ENCODE measurements at regions not wholly inside any gene's neighbourhood (a gene's known extent, or its start where the extent isn't known, plus 50 kb on each side); places are given as distances from the start of the nearest gene placed in this dataset.
A peak's percentile ranks its signal among the peaks of the same experiment; 100 is the strongest.

GRCh38 chr11:112553205-112553731 lies 292.6 kb upstream of the PLET1 start:
- Histone ChIP-seq H3K9me3 (ENCODE audit: control insufficient read depth in 1 of 2, low read length in 2 of 2) (no peaks in the 10 kb centered on the region), H3K27ac (ENCODE audit: low read depth, low read length) (no peak overlapping the region), H3K27me3 (ENCODE audit: insufficient read depth, low read length) (no peaks in the 10 kb centered on the region), H3K4me3 (ENCODE audit: low read length in 2 of 2) (no peak overlapping the region), H3K36me3 (ENCODE audit: insufficient read depth, low read length) (no peaks in the 10 kb centered on the region), H3K4me1 (ENCODE audit: insufficient read depth, low read length) (no peaks in the 10 kb centered on the region)
- POLR2A ChIA-PET (ENCODE audit: partially characterized antibody): interaction anchor here (1.2 kb wide), 1 partner anchor 30 kb away, joined by 3 read pairs; no protein-coding TSS in a partner anchor
- DNase-seq: no peak
- Mint-ChIP-seq H3K4me3 (no peak overlapping the region), H3K4me1 (peaks cover 0 to 6% (median 2%) of the 10 kb centered on the region in 4 donors), H3K27ac (no peak overlapping the region), H3K9me3 (peaks cover 0 to 2% (median 0%) of the 10 kb centered on the region in 8 donors), H3K27me3 (peaks cover 3 to 4% of the 10 kb centered on the region in 2 donors), H3K36me3 (no peaks in the 10 kb centered on the region)
- CTCF ChIA-PET (ENCODE audit: partially characterized antibody): interaction anchor here (0.9 to 6.4 kb wide), 6 partner anchors 11 to 271 kb away, joined by 4 to 78 read pairs (median 11); no protein-coding TSS in a partner anchor
- intact Hi-C loops (cut with micrococcal nuclease): no loop called here

- Mint-ChIP-seq H3K4me3 (no peak overlapping the region), H3K27ac (no peak overlapping the region), H3K36me3 (no peaks in the 10 kb centered on the region), H3K27me3 (peaks cover 3 to 4% of the 10 kb centered on the region in 2 donors), H3K4me1 (peaks cover 0 to 6% (median 2%) of the 10 kb centered on the region in 4 donors), H3K9me3 (peaks cover 0 to 2% (median 0%) of the 10 kb centered on the region in 8 donors)
- CTCF ChIA-PET (ENCODE audit: partially characterized antibody): interaction anchor here (0.8 to 6.4 kb wide), 22 partner anchors 9 to 735 kb away, joined by 3 to 78 read pairs (median 10); no protein-coding TSS in a partner anchor
- H3K27me3 ChIP-seq (ENCODE audit: insufficient read depth, low read length): no peaks in the 10 kb centered on the region
- no peak overlapping the region for H3K4me3 ChIP-seq (ENCODE audit: low read length in 2 of 2)
- H3K36me3 ChIP-seq (ENCODE audit: insufficient read depth, low read length): no peaks in the 10 kb centered on the region
- no peak for DNase-seq
- H3K27ac ChIP-seq (ENCODE audit: low read depth, low read length): no peak overlapping the region
- POLR2A ChIA-PET (ENCODE audit: partially characterized antibody): interaction anchor here (0.9 to 2.2 kb wide), 2 partner anchors 9 to 260 kb away, joined by 3 to 7 read pairs; no protein-coding TSS in a partner anchor
- intact Hi-C loops (cut with micrococcal nuclease): no loop called here
- H3K9me3 ChIP-seq (ENCODE audit: control insufficient read depth in 1 of 2, low read length in 2 of 2): no peaks in the 10 kb centered on the region
- H3K4me1 ChIP-seq (ENCODE audit: insufficient read depth, low read length): no peaks in the 10 kb centered on the region
These were observed 293.9 kb upstream of the PLET1 start for GRCh38 chr11:112554586-112554985.

GRCh38 chr11:112555491-112556364 lies 295.1 kb upstream of the PLET1 start:
- Mint-ChIP-seq H3K27ac (peak overlapping the region in 3 of 7 donors; percentile 76 to 86 (median 83)), H3K4me1 (peaks cover 0 to 6% (median 2%) of the 10 kb centered on the region in 4 donors), H3K36me3 (no peaks in the 10 kb centered on the region), H3K9me3 (peaks cover 0 to 2% (median 0%) of the 10 kb centered on the region in 8 donors), H3K4me3 (peak overlapping the region in 4 of 8 donors; percentile 20 to 63 (median 54)), H3K27me3 (peaks cover 3 to 4% of the 10 kb centered on the region in 2 donors)
- Histone ChIP-seq H3K4me3 (ENCODE audit: low read length in 2 of 2) (no peak overlapping the region), H3K4me1 (ENCODE audit: insufficient read depth, low read length) (no peaks in the 10 kb centered on the region), H3K27me3 (ENCODE audit: insufficient read depth, low read length) (no peaks in the 10 kb centered on the region), H3K9me3 (ENCODE audit: control insufficient read depth in 1 of 2, low read length in 2 of 2) (no peaks in the 10 kb centered on the region), H3K36me3 (ENCODE audit: insufficient read depth, low read length) (no peaks in the 10 kb centered on the region), H3K27ac (ENCODE audit: low read depth, low read length) (no peak overlapping the region)
- POLR2A ChIA-PET (ENCODE audit: partially characterized antibody): interaction anchor here (0.8 to 2.2 kb wide), 10 partner anchors 10 to 329 kb away, joined by 3 to 8 read pairs (median 4); partner anchors contain the start of gene PTS
- peak; percentile 56 to 64 (median 60) for DNase-seq
- intact Hi-C loops (cut with micrococcal nuclease): loop anchor here (1.0 kb wide), 2 partner anchors 265 to 336 kb away; no protein-coding TSS in a partner anchor
- CTCF ChIA-PET (ENCODE audit: partially characterized antibody): interaction anchor here (0.7 to 6.4 kb wide), 33 partner anchors 9 to 734 kb away, joined by 3 to 78 read pairs (median 5); no protein-coding TSS in a partner anchor

- no peak for DNase-seq
- intact Hi-C loops (cut with micrococcal nuclease): no loop called here
- Histone ChIP-seq H3K4me3 (ENCODE audit: low read length in 2 of 2) (no peak overlapping the region), H3K36me3 (ENCODE audit: insufficient read depth, low read length) (no peaks in the 10 kb centered on the region), H3K27ac (ENCODE audit: low read depth, low read length) (no peak overlapping the region), H3K9me3 (ENCODE audit: control insufficient read depth in 1 of 2, low read length in 2 of 2) (no peaks in the 10 kb centered on the region), H3K27me3 (ENCODE audit: insufficient read depth, low read length) (no peaks in the 10 kb centered on the region), H3K4me1 (ENCODE audit: insufficient read depth, low read length) (no peaks in the 10 kb centered on the region)
- Mint-ChIP-seq H3K27me3 (peaks cover 2 to 4% of the 10 kb centered on the region in 2 donors), H3K9me3 (no peaks in the 10 kb centered on the region), H3K4me1 (peaks cover 0 to 6% (median 2%) of the 10 kb centered on the region in 4 donors), H3K4me3 (no peak overlapping the region), H3K27ac (no peak overlapping the region), H3K36me3 (no peaks in the 10 kb centered on the region)
- POLR2A ChIA-PET (ENCODE audit: partially characterized antibody): no interaction called here
- CTCF ChIA-PET (ENCODE audit: partially characterized antibody): interaction anchor here (1.6 to 6.4 kb wide), 3 partner anchors 29 to 278 kb away, joined by 3 to 78 read pairs (median 23); no protein-coding TSS in a partner anchor
These were observed 298.0 kb upstream of the PLET1 start for GRCh38 chr11:112558691-112559090.

- H3K4me3 ChIP-seq (ENCODE audit: low read length in 2 of 2): no peak overlapping the region
- no peaks in the 10 kb centered on the region for H3K36me3 Mint-ChIP-seq
- ChIA-PET CTCF (ENCODE audit: partially characterized antibody) (interaction anchor here (0.7 to 3.6 kb wide), 3 partner anchors 9 to 275 kb away, joined by 3 to 17 read pairs (median 14); no protein-coding TSS in a partner anchor), POLR2A (ENCODE audit: partially characterized antibody) (no interaction called here)
- no peak for DNase-seq
- no peak overlapping the region for H3K27ac Mint-ChIP-seq
- H3K4me1 Mint-ChIP-seq: no peaks in the 10 kb centered on the region
- H3K4me1 ChIP-seq (ENCODE audit: insufficient read depth, low read length): no peaks in the 10 kb centered on the region
- H3K27ac ChIP-seq (ENCODE audit: low read depth, low read length): no peak overlapping the region
- H3K36me3 ChIP-seq (ENCODE audit: insufficient read depth, low read length): no peaks in the 10 kb centered on the region
- H3K9me3 Mint-ChIP-seq: no peaks in the 10 kb centered on the region
- no peaks in the 10 kb centered on the region for H3K9me3 ChIP-seq (ENCODE audit: control insufficient read depth in 1 of 2, low read length in 2 of 2)
- no peaks in the 10 kb centered on the region for H3K27me3 ChIP-seq (ENCODE audit: insufficient read depth, low read length)
- intact Hi-C loops (cut with micrococcal nuclease): no loop called here
- H3K4me3 Mint-ChIP-seq: no peak overlapping the region
- peaks cover 7 to 12% of the 10 kb centered on the region in 2 donors for H3K27me3 Mint-ChIP-seq
These were observed 303.1 kb upstream of the PLET1 start for GRCh38 chr11:112563808-112564207.

- H3K36me3 Mint-ChIP-seq: no peaks in the 10 kb centered on the region
- no peak for DNase-seq
- no peaks in the 10 kb centered on the region for H3K4me1 ChIP-seq (ENCODE audit: insufficient read depth, low read length)
- H3K9me3 ChIP-seq (ENCODE audit: control insufficient read depth in 1 of 2, low read length in 2 of 2): no peaks in the 10 kb centered on the region
- H3K27me3 ChIP-seq (ENCODE audit: insufficient read depth, low read length): no peaks in the 10 kb centered on the region
- no peak overlapping the region for H3K27ac ChIP-seq (ENCODE audit: low read depth, low read length)
- intact Hi-C loops (cut with micrococcal nuclease): no loop called here
- CTCF ChIA-PET (ENCODE audit: partially characterized antibody): interaction anchor here (0.7 to 3.6 kb wide), 4 partner anchors 10 to 284 kb away, joined by 3 to 17 read pairs (median 8); no protein-coding TSS in a partner anchor
- H3K27ac Mint-ChIP-seq: no peak overlapping the region
- POLR2A ChIA-PET (ENCODE audit: partially characterized antibody): no interaction called here
- no peaks in the 10 kb centered on the region for H3K36me3 ChIP-seq (ENCODE audit: insufficient read depth, low read length)
- no peak overlapping the region for H3K4me3 ChIP-seq (ENCODE audit: low read length in 2 of 2)
- H3K27me3 Mint-ChIP-seq: peaks cover 7 to 12% of the 10 kb centered on the region in 2 donors
- H3K4me1 Mint-ChIP-seq: no peaks in the 10 kb centered on the region
- no peaks in the 10 kb centered on the region for H3K9me3 Mint-ChIP-seq
- H3K4me3 Mint-ChIP-seq: no peak overlapping the region
These were observed 303.7 kb upstream of the PLET1 start for GRCh38 chr11:112564228-112564955.
